ENCODE measurements at regions not wholly inside any gene's neighbourhood (a gene's known extent, or its start where the extent isn't known, plus 50 kb on each side); places are given as distances from the start of the nearest gene placed in this dataset.

GRCh38 chr2:8310557-8311455 lies 371.1 kb upstream of the ID2 start:
- TF ChIP-seq POLR2AphosphoS5 (IDR thresholded peaks at IDR 0.05) = no peak
- no peak for TF ChIP-seq POLR2A (IDR thresholded peaks at IDR 0.05)
- no peak for TF ChIP-seq EP300 (IDR thresholded peaks at IDR 0.05)
- no peak for TF ChIP-seq CTCF (IDR thresholded peaks at IDR 0.05)
- H3K27ac ChIP-seq = no peak overlapping the region

GRCh38 chr2:8312221-8312620 lies 369.6 kb upstream of the ID2 start:
- peaks cover 0 to 35% (median 2%) of the 10 kb centered on the region in 4 donors for H3K4me1 ChIP-seq
- WGBS, 5 donors = 86 to 96% (median 93%) methylated on average over 3 of the region's 3 CpGs
- no peak for DNase-seq
- no peak overlapping the region for H3K27ac ChIP-seq
- no peak overlapping the region for H3K4me3 ChIP-seq
- intact Hi-C loops (cut with DNase I; ENCODE audit: low total_unique reads) = no loop called here
- no peaks in the 10 kb centered on the region for H3K36me3 ChIP-seq
- no peak for TF ChIP-seq CTCF (IDR thresholded peaks at IDR 0.05)
- no peak for TF ChIP-seq POLR2AphosphoS5 (IDR thresholded peaks at IDR 0.05)
- TF ChIP-seq POLR2A (IDR thresholded peaks at IDR 0.05) = no peak
- no peak for TF ChIP-seq EP300 (IDR thresholded peaks at IDR 0.05)
- H3K27me3 ChIP-seq = no peaks in the 10 kb centered on the region
- H3K9me3 ChIP-seq = no peaks in the 10 kb centered on the region

More at GRCh38 chr2:8310557-8311455, 371.1 kb upstream of the ID2 start:
- Histone ChIP-seq H3K27me3 (no peaks in the 10 kb centered on the region), H3K4me1 (peaks cover 0 to 49% (median 5%) of the 10 kb centered on the region in 4 donors), H3K9me3 (no peaks in the 10 kb centered on the region), H3K36me3 (no peaks in the 10 kb centered on the region), H3K4me3 (no peak overlapping the region)
- WGBS, 5 donors = 61 to 80% (median 67%) methylated on average over 12 of the region's 12 CpGs
- intact Hi-C loops (cut with DNase I; ENCODE audit: low total_unique reads) = no loop called here
- no peak for DNase-seq

GRCh38 chr2:8312861-8313830 lies 368.7 kb upstream of the ID2 start:
- peak in 1 of 2 donors; percentile 59 for DNase-seq

More at GRCh38 chr2:8312861-8313830, 368.7 kb upstream of the ID2 start:
- intact Hi-C loops (cut with DNase I; ENCODE audit: low total_unique reads) = no loop called here
- Histone ChIP-seq H3K4me3 (no peak overlapping the region), H3K9me3 (no peaks in the 10 kb centered on the region), H3K4me1 (peaks cover 0 to 29% (median 2%) of the 10 kb centered on the region in 4 donors), H3K27ac (no peak overlapping the region), H3K36me3 (no peaks in the 10 kb centered on the region), H3K27me3 (no peaks in the 10 kb centered on the region)
- 72 to 84% (median 73%) methylated on average over 8 of the region's 8 CpGs for WGBS, 5 donors
- TF ChIP-seq CTCF (IDR thresholded peaks at IDR 0.05) (no peak), POLR2A (IDR thresholded peaks at IDR 0.05) (no peak), EP300 (IDR thresholded peaks at IDR 0.05) (no peak), POLR2AphosphoS5 (IDR thresholded peaks at IDR 0.05) (no peak)
